DND-41 (cell line): ENCODE measurements at regions not wholly inside any gene's neighbourhood (a gene's known extent, or its start where the extent isn't known, plus 50 kb on each side); places are given as distances from the start of the nearest gene placed in this dataset.

Experiments
- ATAC-seq: fragments of 200-7000 bp; cut with Tn5 transposase; 3 replicates; pipeline ENCODE4 v1.9.1; 2021; ENCODE audit warnings: low read depth; ENCODE audit not compliant: insufficient read depth
- DNase-seq: peaks from one replicate; pipeline ENCODE4 v3.0.0-alpha.2; 2020
- H2AFZ ChIP-seq: 2 replicates; pipeline ENCODE4 v1.6.0; 2012; ENCODE audit warnings: low read depth, low read length
- H3K27ac ChIP-seq: 2 replicates; pipeline ENCODE4 v1.5.1; 2012; ENCODE audit warnings: low read length, inconsistent platforms
- H3K27me3 ChIP-seq: fragments of 200-600 bp; sonication (generic); 2 replicates; pipeline ENCODE4 v1.6.0; 2012; ENCODE audit warnings: low read length, mild to moderate bottlenecking, inconsistent platforms; ENCODE audit not compliant: insufficient read depth, poor library complexity
- H3K36me3 ChIP-seq: 2 replicates; pipeline ENCODE4 v1.5.1; 2012; ENCODE audit warnings: low read length, inconsistent platforms; ENCODE audit not compliant: insufficient read depth
- H3K4me1 ChIP-seq: 2 replicates; pipeline ENCODE4 v1.5.1; 2012; ENCODE audit warnings: mild to moderate bottlenecking, low read length; ENCODE audit not compliant: insufficient read depth
- H3K4me2 ChIP-seq: 2 replicates; pipeline ENCODE4 v1.6.0; 2012; ENCODE audit warnings: mild to moderate bottlenecking, moderate library complexity, low read length, inconsistent platforms; ENCODE audit not compliant: insufficient read depth
- H3K4me3 ChIP-seq, 2 experiments: fragments of 200-600 bp in 1 of 2; shearing (Covaris generic) in 1 of 2; 2 replicates each; pipeline ENCODE4 v1.5.1; 2012 to 2016; ENCODE audit warnings: inconsistent platforms in 2 of 2, low read length in 2 of 2, mild to moderate bottlenecking in 2 of 2, low read depth in 1 of 2, moderate library complexity in 1 of 2
- H3K79me2 ChIP-seq: 2 replicates; pipeline ENCODE4 v1.6.0; 2012; ENCODE audit warnings: low read length, inconsistent platforms; ENCODE audit not compliant: insufficient read depth
- H3K9ac ChIP-seq: 2 replicates; pipeline ENCODE4 v1.6.0; 2012; ENCODE audit warnings: low read depth, mild to moderate bottlenecking, inconsistent platforms, low read length, moderate library complexity
- H3K9me3 ChIP-seq: 2 replicates; pipeline ENCODE4 v1.5.1; 2012; ENCODE audit warnings: low read length, moderate library complexity, mild to moderate bottlenecking, inconsistent platforms; ENCODE audit not compliant: insufficient read depth, severe bottlenecking
- H4K20me1 ChIP-seq: 2 replicates; pipeline ENCODE4 v1.6.0; 2012; ENCODE audit warnings: low read length; ENCODE audit not compliant: insufficient read depth
- CTCF ChIP-seq: IDR thresholded peaks from 2 replicates; pipeline ENCODE4 v1.5.1; 2012; ENCODE audit warnings: borderline replicate concordance, low read length, moderate library complexity, mild to moderate bottlenecking; ENCODE audit not compliant: poor library complexity, severe bottlenecking; ENCODE audit errors: extremely low read depth
- EZH2 ChIP-seq: IDR thresholded peaks from 3 replicates; pipeline ENCODE4 v1.6.1; 2012; ENCODE audit warnings: borderline replicate concordance, low read depth, mild to moderate bottlenecking, moderate library complexity, low read length, inconsistent platforms; ENCODE audit not compliant: severe bottlenecking

GRCh38 chr18:10226971-10227370 lies 227.5 kb upstream of the APCDD1 start:
- Histone ChIP-seq H3K9ac (no peak overlapping the region), H2AFZ (no peak overlapping the region), H3K4me2 (no peak overlapping the region), H3K27me3 (no peaks in the 10 kb centered on the region), H3K27ac (no peak overlapping the region), H3K4me1 (no peaks in the 10 kb centered on the region; the same call in 1 of the 2 replicates), H3K36me3 (no peaks in the 10 kb centered on the region), H3K9me3 (peaks cover 9% of the 10 kb centered on the region), H4K20me1 (no peaks in the 10 kb centered on the region), H3K79me2 (no peaks in the 10 kb centered on the region), H3K4me3 (no peak overlapping the region)
- DNase-seq: no peak
- no peak for ATAC-seq
- no peak for TF ChIP-seq CTCF
- TF ChIP-seq EZH2: no peak

DNA sequence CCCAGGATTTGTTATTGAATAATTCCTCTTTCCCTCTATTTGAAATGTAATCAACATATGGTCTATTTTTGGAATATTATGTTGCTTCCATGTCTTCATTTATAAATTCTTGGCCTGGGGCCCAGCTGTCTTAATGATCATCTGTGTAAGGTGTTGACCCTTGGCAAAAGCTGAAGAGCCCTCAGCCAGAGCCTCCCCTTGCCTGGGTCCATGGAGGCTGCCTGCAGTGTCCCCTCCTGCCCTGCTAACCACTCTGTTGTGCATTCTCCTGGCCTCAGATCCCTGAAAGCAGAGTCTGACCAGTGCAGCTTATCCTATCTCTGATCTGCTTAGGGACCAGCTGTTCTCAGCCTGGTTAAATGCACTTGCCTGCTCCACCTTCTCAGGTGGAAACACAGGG lies 226.1 kb upstream of the APCDD1 start:
- ATAC-seq (no peak), DNase-seq (no peak)
- no peak for TF ChIP-seq CTCF
- TF ChIP-seq EZH2: no peak
- Histone ChIP-seq H3K27me3 (no peaks in the 10 kb centered on the region), H3K4me3 (no peak overlapping the region), H3K27ac (no peak overlapping the region), H3K9me3 (peaks cover 9% of the 10 kb centered on the region), H3K9ac (no peak overlapping the region), H3K79me2 (no peaks in the 10 kb centered on the region), H4K20me1 (no peaks in the 10 kb centered on the region), H3K4me1 (no peaks in the 10 kb centered on the region; the same call in 1 of the 2 replicates), H3K4me2 (no peak overlapping the region), H3K36me3 (no peaks in the 10 kb centered on the region), H2AFZ (no peak overlapping the region)

DNA sequence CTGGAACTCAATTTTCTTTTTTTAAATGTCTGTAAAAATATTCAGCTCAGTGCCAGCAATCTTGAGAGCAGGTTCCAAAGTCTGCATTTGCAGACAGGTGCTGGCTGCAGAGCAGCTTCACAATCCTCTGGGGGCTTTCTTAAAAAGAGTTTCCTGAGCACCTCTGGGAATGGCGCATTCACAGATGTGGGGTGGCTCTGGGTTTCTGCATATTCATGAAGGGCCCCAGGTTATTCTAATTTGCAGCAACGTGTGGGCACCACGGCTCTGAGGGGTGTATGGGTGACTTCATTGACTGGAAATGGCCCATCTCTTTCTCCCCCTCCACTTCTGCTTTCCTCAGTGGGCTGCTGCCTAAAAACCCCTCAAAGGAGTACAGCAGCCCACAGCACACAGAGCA lies 225.0 kb upstream of the APCDD1 start:
- Histone ChIP-seq H3K4me1 (no peaks in the 10 kb centered on the region; the same call in 1 of the 2 replicates), H2AFZ (no peak overlapping the region), H4K20me1 (no peaks in the 10 kb centered on the region), H3K4me3 (no peak overlapping the region), H3K27ac (no peak overlapping the region), H3K27me3 (no peaks in the 10 kb centered on the region), H3K4me2 (no peak overlapping the region), H3K9me3 (peaks cover 9% of the 10 kb centered on the region), H3K9ac (no peak overlapping the region), H3K79me2 (no peaks in the 10 kb centered on the region), H3K36me3 (no peaks in the 10 kb centered on the region)
- ATAC-seq (no peak), DNase-seq (no peak)
- TF ChIP-seq EZH2 (no peak), CTCF (no peak)

DNA sequence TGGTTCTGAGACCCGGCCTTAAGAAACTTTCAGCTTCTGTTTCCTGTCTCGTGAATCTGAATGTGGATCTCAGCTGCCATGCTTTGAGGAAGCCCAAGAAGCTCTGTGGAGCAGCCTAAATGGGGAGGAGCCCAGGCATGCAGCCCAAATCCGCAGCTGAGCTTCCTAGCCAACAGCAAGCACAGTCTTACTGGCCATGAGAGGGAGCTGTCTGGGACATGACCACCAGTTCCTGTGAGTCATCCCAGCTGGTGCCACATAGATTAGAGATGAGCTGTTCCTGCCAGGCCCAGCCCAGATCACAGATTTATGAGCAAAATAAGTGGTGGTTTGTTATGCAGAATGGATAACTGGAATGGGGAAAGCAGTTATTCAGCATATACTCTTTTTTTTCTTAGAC lies 224.4 kb upstream of the APCDD1 start:
- Histone ChIP-seq H3K4me1 (no peaks in the 10 kb centered on the region; the same call in 1 of the 2 replicates), H3K9me3 (peaks cover 8% of the 10 kb centered on the region), H2AFZ (no peak overlapping the region), H3K9ac (no peak overlapping the region), H3K36me3 (no peaks in the 10 kb centered on the region), H3K4me3 (no peak overlapping the region), H3K4me2 (no peak overlapping the region), H3K27ac (no peak overlapping the region), H3K79me2 (no peaks in the 10 kb centered on the region), H4K20me1 (no peaks in the 10 kb centered on the region), H3K27me3 (no peaks in the 10 kb centered on the region)
- ATAC-seq (peak; percentile 45; the same call in 2 of the 3 replicates), DNase-seq (peak; percentile 11)
- TF ChIP-seq EZH2 (no peak), CTCF (peak; percentile 25)
